HEK293 (cell line): ENCODE measurements at regions not wholly inside any gene's neighbourhood (a gene's known extent, or its start where the extent isn't known, plus 50 kb on each side); places are given as distances from the start of the nearest gene placed in this dataset.

ENCODE experiments used
- CTCF ChIA-PET: fragments of 350-600 bp; formaldehyde crosslinking; extraction: SDS; loops from one replicate; lab custom pipeline; 2021; ENCODE audit warnings: antibody characterized with exemption; lab: Yijun Ruan, JAX
- POLR2A ChIA-PET: fragments of 300-600 bp; formaldehyde crosslinking; extraction: SDS; loops from one replicate; lab custom pipeline; 2020; ENCODE audit warnings: antibody characterized with exemption, inconsistent platforms; lab: Yijun Ruan, JAX
- H3K27ac ChIP-seq: fragments of 200-500 bp; sonication (Bioruptor generic); 2 replicates; pipeline ENCODE4 v1.5.1; 2014; ENCODE audit warnings: low read depth, low read length, control low read depth, inconsistent platforms; ENCODE audit errors: extremely low read depth
- H3K36me3 ChIP-seq, 2 experiments: fragments of 200-500 bp in 1 of 2; sonication (Bioruptor generic) in 1 of 2; 1 replicate in 1 of 2; 2 replicates in 1 of 2; pipeline ENCODE4 v1.5.1; 2014 to 2017; ENCODE audit warnings: inconsistent platforms in 2 of 2, low read length in 2 of 2; ENCODE audit not compliant: control insufficient read depth in 2 of 2, insufficient read depth in 1 of 2
- H3K4me1 ChIP-seq: fragments of 200-500 bp; sonication (Bioruptor generic); 2 replicates; pipeline ENCODE4 v1.5.1; 2014; ENCODE audit warnings: mild to moderate bottlenecking, low read length, inconsistent platforms; ENCODE audit not compliant: control insufficient read depth, insufficient read depth
- H3K4me3 ChIP-seq: 2 replicates; pipeline ENCODE4 v1.5.1; 2011; ENCODE audit warnings: low read depth, mild to moderate bottlenecking, control low read depth, low read length, moderate library complexity
- H3K9me3 ChIP-seq: fragments of 200-500 bp; sonication (Bioruptor generic); 2 replicates; pipeline ENCODE4 v1.5.1; 2014; ENCODE audit warnings: low read depth, low read length, inconsistent platforms; ENCODE audit not compliant: control insufficient read depth, insufficient read depth
- GLIS1 ChIP-seq: fragments of 450-650 bp; formaldehyde crosslinking; IDR thresholded peaks from 2 replicates; pipeline ENCODE4 v1.5.1; 2016; ENCODE audit warnings: missing biosample characterization, missing genetic modification characterization
- KLF10 ChIP-seq: fragments of 450-650 bp; IDR thresholded peaks from 2 replicates; pipeline ENCODE4 v1.5.1; 2018; ENCODE audit warnings: missing biosample characterization, mild to moderate bottlenecking, missing genetic modification characterization
- YY2 ChIP-seq: fragments of 450-650 bp; formaldehyde crosslinking; IDR thresholded peaks from 2 replicates; pipeline ENCODE4 v1.5.1; 2016; ENCODE audit warnings: missing biosample characterization, missing genetic modification characterization
- ZBTB49 ChIP-seq: fragments of 450-650 bp; formaldehyde crosslinking; IDR thresholded peaks from 2 replicates; pipeline ENCODE4 v1.5.1; 2016; ENCODE audit warnings: missing biosample characterization, missing genetic modification characterization, low read depth
- ZNF174 ChIP-seq: fragments of 450-650 bp; formaldehyde crosslinking; IDR thresholded peaks from 2 replicates; pipeline ENCODE4 v1.5.0; 2017; ENCODE audit warnings: missing biosample characterization, mild to moderate bottlenecking, missing genetic modification characterization
- ZNF18 ChIP-seq: fragments of 450-650 bp; formaldehyde crosslinking; IDR thresholded peaks from 2 replicates; pipeline ENCODE4 v1.5.1; 2016; ENCODE audit warnings: missing biosample characterization, missing genetic modification characterization
- ZNF449 ChIP-seq: fragments of 450-650 bp; formaldehyde crosslinking; IDR thresholded peaks from 2 replicates; pipeline ENCODE4 v1.5.1; 2017; ENCODE audit warnings: missing biosample characterization, mild to moderate bottlenecking, missing genetic modification characterization, moderate library complexity
- ZNF580 ChIP-seq: fragments of 450-650 bp; formaldehyde crosslinking; IDR thresholded peaks from 2 replicates; pipeline ENCODE4 v1.5.1; 2016; ENCODE audit warnings: missing biosample characterization, missing genetic modification characterization
- ZNF777 ChIP-seq: fragments of 450-650 bp; formaldehyde crosslinking; IDR thresholded peaks from 2 replicates; pipeline ENCODE4 v1.5.1; 2017; ENCODE audit warnings: missing biosample characterization, missing genetic modification characterization, borderline replicate concordance
- TF ChIP-seq, protein P1 (sequence below): fragments of 450-650 bp; formaldehyde crosslinking; IDR thresholded peaks from 2 replicates; pipeline ENCODE4 v1.5.1; 2016; ENCODE audit warnings: missing biosample characterization, missing genetic modification characterization
- TF ChIP-seq, protein P2 (sequence below): fragments of 450-650 bp; formaldehyde crosslinking; IDR thresholded peaks from 2 replicates; pipeline ENCODE4 v1.5.1; 2016; ENCODE audit warnings: missing biosample characterization, missing genetic modification characterization
- TF ChIP-seq, protein P3 (sequence below): fragments of 450-650 bp; formaldehyde crosslinking; IDR thresholded peaks from 2 replicates; pipeline ENCODE4 v1.5.1; 2016; ENCODE audit warnings: missing biosample characterization, missing genetic modification characterization

- no peak for TF ChIP-seq ZBTB49 (tag by site-specific recombination)
Measured at GRCh38 chr1:204771358-204771757, 85.8 kb upstream of the LRRN2 start (continued).

GRCh38 chr1:204773246-204773645 lies 87.7 kb upstream of the LRRN2 start:
- Histone ChIP-seq H3K27ac (no peak overlapping the region), H3K9me3 (no peaks in the 10 kb centered on the region), H3K4me3 (no peak overlapping the region), H3K4me1 (no peaks in the 10 kb centered on the region), H3K36me3 (no peaks in the 10 kb centered on the region)
- CTCF ChIA-PET, result interaction anchor here (1.3 to 3.5 kb wide), 4 partner anchors 10 to 208 kb away, joined by 5 to 13 read pairs (median 8); no protein-coding TSS in a partner anchor
- POLR2A ChIA-PET, result no interaction called here
- TF ChIP-seq, protein P1, sequence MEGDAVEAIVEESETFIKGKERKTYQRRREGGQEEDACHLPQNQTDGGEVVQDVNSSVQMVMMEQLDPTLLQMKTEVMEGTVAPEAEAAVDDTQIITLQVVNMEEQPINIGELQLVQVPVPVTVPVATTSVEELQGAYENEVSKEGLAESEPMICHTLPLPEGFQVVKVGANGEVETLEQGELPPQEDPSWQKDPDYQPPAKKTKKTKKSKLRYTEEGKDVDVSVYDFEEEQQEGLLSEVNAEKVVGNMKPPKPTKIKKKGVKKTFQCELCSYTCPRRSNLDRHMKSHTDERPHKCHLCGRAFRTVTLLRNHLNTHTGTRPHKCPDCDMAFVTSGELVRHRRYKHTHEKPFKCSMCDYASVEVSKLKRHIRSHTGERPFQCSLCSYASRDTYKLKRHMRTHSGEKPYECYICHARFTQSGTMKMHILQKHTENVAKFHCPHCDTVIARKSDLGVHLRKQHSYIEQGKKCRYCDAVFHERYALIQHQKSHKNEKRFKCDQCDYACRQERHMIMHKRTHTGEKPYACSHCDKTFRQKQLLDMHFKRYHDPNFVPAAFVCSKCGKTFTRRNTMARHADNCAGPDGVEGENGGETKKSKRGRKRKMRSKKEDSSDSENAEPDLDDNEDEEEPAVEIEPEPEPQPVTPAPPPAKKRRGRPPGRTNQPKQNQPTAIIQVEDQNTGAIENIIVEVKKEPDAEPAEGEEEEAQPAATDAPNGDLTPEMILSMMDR (tag by site-specific recombination), result no peak
- TF ChIP-seq, protein P2, sequence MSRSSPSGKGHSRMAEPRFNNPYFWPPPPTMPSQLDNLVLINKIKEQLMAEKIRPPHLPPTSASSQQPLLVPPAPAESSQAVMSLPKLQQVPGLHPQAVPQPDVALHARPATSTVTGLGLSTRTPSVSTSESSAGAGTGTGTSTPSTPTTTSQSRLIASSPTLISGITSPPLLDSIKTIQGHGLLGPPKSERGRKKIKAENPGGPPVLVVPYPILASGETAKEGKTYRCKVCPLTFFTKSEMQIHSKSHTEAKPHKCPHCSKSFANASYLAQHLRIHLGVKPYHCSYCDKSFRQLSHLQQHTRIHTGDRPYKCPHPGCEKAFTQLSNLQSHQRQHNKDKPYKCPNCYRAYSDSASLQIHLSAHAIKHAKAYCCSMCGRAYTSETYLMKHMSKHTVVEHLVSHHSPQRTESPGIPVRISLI (tag by site-specific recombination), result no peak
- TF ChIP-seq ZNF18 (no peak), ZNF580 (no peak)

DNA sequence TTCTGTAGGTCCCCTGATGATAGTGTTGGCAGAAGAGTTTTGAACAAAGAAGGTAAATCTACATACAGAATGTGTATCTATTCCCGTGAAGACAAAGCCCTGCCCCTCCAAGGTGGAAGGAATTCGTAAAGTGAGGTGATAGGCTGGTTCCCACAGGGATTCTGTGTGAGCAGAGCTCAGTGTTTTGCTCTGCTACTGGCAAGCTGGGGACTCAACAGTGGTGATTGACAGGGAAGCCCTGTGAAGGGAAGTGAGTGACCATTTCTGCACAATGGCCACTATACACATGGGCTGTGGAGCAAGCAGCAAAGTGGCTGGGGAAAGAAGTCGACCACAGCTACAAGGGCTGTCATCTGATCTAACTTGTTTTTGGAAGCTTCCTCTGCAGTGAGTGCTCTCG lies 90.0 kb upstream of the LRRN2 start:
- no peak overlapping the region for H3K4me3 ChIP-seq
- H3K36me3 ChIP-seq, result no peaks in the 10 kb centered on the region
- no peaks in the 10 kb centered on the region for H3K9me3 ChIP-seq
- H3K27ac ChIP-seq, result no peak overlapping the region
- ChIA-PET POLR2A (no interaction called here), CTCF (interaction anchor here (1.1 to 2.5 kb wide), 5 partner anchors 12 to 210 kb away, joined by 3 to 17 read pairs (median 7); no protein-coding TSS in a partner anchor)
- TF ChIP-seq YY2, result no peak
- no peak for TF ChIP-seq ZNF449 (tag by site-specific recombination)
- no peak for TF ChIP-seq ZNF174 (tag by site-specific recombination)
- no peak for TF ChIP-seq GLIS1 (tag by site-specific recombination)
- TF ChIP-seq KLF10 (tag by site-specific recombination), result no peak
- TF ChIP-seq, protein P3, sequence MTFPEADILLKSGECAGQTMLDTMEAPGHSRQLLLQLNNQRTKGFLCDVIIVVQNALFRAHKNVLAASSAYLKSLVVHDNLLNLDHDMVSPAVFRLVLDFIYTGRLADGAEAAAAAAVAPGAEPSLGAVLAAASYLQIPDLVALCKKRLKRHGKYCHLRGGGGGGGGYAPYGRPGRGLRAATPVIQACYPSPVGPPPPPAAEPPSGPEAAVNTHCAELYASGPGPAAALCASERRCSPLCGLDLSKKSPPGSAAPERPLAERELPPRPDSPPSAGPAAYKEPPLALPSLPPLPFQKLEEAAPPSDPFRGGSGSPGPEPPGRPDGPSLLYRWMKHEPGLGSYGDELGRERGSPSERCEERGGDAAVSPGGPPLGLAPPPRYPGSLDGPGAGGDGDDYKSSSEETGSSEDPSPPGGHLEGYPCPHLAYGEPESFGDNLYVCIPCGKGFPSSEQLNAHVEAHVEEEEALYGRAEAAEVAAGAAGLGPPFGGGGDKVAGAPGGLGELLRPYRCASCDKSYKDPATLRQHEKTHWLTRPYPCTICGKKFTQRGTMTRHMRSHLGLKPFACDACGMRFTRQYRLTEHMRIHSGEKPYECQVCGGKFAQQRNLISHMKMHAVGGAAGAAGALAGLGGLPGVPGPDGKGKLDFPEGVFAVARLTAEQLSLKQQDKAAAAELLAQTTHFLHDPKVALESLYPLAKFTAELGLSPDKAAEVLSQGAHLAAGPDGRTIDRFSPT (tag by site-specific recombination), result no peak
- no peak for TF ChIP-seq ZNF777 (tag by site-specific recombination)
- no peaks in the 10 kb centered on the region for H3K4me1 ChIP-seq
